GF-D8 (cell line): ENCODE measurements at regions not wholly inside any gene's neighbourhood (a gene's known extent, or its start where the extent isn't known, plus 50 kb on each side); places are given as distances from the start of the nearest gene placed in this dataset.
"Not testable (repeated sequence)": the region's sequence is repeated elsewhere in the genome, so short reads cannot be mapped to it uniquely, and the experiment has no call there.

Experiments
- DNase-seq: peaks from one replicate; lab custom pipeline; 2025; lab: John Stamatoyannopoulos, UW

- DNase-seq, result no peak
These were observed 61.7 kb upstream of the ATXN3L start for GRCh38 chrX:13381514-13381913.

- no peak for DNase-seq
These were observed 60.4 kb upstream of the ATXN3L start for GRCh38 chrX:13380211-13380610.

GRCh38 chrX:13378562-13379518 lies 59.0 kb upstream of the ATXN3L start:
- not testable (repeated sequence) for DNase-seq

DNA sequence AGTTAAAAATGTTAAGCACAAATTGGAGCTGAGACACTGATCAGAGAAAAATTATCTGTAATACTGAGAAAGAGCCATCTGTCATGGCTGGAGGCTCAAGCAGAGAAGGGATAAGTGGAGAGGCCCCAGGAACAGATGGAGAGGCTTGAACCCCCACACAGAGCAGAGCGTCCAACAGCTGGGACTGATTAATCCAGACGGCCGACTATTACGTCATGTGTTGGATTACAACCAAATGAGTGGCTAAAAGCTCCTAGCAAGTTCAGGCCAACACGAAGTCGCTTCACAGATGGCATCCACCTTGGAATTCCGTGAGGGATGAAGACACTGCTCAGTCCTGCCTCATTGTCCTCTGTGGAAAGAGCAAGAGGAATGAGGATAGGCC lies 57.7 kb upstream of the ATXN3L start:
- no peak for DNase-seq

DNA sequence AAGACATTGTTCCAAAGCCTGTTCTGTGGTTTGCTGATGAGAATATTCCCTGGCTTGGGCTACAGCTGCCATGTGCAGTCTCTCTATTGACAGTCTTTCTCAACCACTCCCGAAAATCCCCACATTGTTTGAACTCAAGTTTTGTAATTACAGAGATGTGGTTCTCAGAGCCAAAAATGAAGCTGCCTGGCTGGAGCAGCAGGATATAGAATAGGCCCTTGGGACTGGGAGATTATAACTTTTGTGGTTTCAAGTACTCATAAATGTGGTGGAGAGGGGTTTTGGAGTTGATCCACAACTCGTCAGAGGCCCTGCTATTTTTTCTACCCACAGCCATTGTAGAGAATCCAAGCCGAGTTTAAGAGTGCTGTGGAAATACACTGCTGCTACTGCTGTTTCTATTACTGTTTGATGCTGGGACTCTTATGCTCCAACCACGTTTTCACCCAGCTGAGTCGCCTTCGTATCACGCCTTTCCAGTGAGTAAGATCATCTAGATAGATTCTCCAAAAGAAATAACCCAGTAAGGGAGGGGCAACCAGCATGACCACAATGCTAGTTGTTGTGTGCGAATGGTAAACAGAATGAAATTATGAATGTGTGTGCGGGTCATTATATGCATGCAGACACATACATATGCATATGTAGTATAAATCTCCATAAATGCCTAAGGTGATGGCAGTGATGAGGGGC lies 57.1 kb upstream of the ATXN3L start:
- DNase-seq, result no peak

DNA sequence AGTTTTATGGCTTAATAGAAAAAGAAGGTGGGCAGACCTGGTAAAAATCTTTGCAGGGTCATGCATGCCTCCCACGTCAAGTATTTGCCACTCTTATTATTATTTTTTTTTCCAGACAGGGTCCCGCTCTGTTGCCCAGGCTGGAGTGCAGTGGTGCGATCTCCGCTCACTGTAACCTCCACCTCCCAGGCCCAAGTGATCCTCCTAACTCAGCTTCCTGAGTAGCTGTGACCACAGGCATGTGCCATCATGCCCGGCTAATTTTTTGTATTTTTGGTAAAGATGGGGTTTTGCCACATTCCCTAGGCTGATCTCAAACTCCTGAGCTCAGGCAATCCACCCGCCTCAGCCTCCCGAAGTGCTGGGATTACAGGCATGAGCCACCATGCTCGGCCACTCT lies 55.7 kb upstream of the ATXN3L start:
- not testable (repeated sequence) for DNase-seq

GRCh38 chrX:13374364-13374763 lies 54.5 kb upstream of the ATXN3L start:
- DNase-seq, result no peak

GRCh38 chrX:13373431-13374187 lies 53.8 kb upstream of the ATXN3L start:
- no peak for DNase-seq

DNA sequence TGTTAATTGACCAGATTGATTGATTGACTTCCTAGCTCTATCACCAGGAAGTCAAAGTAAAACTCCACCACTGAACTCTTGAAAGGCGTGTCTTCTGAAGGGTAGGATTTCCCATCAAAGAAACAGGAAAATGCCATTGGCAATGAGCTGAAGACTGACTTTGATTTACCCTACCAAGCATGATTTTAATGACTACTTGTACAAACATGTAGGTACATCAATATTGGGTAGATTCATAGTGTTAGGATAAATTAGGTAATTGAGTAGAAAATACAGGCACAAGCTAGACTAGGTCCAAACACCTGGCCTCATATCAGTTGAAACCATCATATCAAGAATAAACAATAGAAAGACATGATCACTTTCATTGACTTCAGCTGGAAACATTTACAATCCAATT lies 53.2 kb upstream of the ATXN3L start:
- no peak for DNase-seq

- no peak for DNase-seq
These were observed 52.5 kb upstream of the ATXN3L start for GRCh38 chrX:13372203-13372980.

- DNase-seq, result no peak
These were observed 51.3 kb upstream of the ATXN3L start for GRCh38 chrX:13371186-13371585.

DNA sequence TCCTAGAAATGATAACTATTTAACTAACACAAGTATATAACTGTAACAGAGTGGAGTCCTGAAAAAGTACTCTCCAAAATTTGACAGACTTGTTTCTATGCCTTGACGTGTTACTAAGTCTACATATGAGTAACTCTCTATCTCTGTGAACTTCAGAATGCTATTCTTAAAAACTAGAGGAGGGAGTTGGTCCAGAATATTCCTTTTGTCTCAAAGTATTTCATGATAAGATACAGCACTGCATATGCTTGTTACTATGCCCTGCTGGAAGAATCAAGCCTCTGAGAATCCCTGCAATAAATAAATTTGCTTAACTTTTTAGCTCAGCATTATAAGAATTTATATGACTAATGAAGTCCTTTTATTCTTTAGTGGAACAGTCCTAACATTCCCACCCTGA lies 50.9 kb upstream of the ATXN3L start:
- no peak for DNase-seq
